HG02852 (cell line): ENCODE measurements at regions not wholly inside any gene's neighbourhood (a gene's known extent, or its start where the extent isn't known, plus 50 kb on each side); places are given as distances from the start of the nearest gene placed in this dataset.

Experiments
- ATAC-seq: cut with Tn5 transposase; IDR thresholded peaks from one replicate; pipeline ENCODE4 v1.9.1; 2021; ENCODE audit warnings: mild to moderate bottlenecking, moderate library complexity; ENCODE audit not compliant: unreplicated experiment

DNA sequence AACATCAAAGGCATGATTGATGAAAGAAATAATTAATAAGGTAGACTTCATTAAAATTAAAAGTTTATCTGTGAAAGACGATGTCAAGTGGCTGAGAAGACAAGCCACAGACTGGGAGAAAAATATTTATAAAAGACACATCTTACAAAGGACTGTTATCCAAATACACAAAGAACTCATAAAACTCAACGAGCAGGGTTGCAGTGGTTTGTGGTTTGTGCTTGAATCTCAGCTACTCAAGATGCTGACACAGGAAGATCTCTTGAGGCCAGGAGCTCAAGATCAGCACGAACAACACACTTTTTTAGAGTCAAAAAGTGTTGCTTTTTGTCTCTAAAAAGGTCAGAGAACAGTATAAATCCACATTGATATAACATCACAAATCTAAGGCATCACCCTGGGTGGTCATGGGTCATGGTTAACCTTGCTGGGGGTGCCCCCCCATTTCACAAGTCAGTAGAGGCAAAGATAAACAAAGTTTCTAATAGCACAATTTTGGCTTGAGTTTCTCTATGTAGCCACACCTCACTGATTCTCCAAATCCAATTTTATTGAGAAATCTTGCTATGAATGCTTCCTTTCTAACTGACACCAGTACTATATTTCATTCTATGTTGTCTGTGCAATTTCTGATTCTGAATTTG lies 342.9 kb upstream of the RPS23 start:
- ATAC-seq: no peak

DNA sequence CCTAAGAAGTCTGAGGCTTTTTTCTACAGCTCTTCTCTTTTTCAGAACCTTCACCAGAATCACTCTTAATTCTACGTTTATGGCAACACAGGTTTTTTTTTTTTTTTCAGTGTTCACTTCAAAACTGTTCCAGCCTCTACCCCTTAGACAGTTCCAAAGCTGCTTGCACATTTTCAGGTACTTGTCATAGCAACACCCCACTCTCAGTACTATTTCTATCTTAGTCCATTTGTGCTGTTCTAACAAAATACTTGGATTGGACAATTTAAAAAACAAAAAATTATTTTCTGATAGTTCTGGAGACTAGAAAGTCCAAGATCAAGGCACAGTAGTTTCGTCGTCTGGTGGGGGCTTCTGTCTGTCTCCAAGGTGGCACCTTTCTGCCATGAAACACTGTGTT lies 340.9 kb upstream of the RPS23 start:
- no peak for ATAC-seq

DNA sequence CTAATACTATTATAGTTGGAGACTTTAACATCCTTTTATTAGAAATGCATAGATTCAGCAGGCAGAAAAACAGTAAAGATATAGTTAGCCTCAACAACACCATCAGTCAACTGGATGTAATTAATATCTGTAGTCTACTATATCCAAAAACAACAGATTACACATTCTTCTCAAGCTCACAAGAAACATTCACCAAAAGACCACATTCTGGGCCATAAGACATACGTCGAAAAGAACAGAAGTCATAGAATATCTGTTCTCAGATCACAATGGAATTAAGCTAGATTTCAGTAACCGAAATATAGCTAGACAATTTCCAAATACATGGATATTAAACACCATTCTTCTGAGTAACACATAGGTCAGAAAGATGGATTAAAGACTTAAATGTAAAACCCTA lies 336.6 kb upstream of the RPS23 start:
- no peak for ATAC-seq

- ATAC-seq: no peak
Observed at GRCh38 chr5:82613891-82614290, 335.7 kb upstream of the RPS23 start.

GRCh38 chr5:82610686-82611085 lies 332.5 kb upstream of the RPS23 start:
- no peak for ATAC-seq

DNA sequence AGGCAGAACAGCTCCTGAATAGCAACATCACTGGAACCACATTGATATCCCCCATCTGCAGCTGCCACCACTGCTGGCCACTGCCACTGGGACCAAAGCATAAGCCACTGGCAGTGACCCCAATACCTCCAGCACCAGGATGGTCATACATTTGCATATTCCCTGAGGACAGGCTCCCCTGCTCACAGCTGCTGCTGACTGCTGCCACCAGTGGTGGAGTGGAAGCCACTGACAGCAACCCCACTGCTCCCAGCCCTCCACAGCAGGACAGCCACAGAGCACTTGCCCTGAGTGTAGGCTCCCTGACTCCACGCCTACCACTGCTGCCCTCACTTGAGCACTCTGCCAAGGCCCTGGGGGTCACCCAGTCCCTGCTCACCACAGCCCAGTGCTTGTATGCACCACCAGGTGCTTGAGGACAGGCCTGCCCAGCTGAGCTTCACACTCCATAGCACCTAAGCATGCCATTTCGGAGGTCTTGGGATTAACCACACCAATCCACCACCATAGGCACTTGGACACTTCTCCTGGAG lies 327.4 kb upstream of the RPS23 start:
- ATAC-seq: no peak

DNA sequence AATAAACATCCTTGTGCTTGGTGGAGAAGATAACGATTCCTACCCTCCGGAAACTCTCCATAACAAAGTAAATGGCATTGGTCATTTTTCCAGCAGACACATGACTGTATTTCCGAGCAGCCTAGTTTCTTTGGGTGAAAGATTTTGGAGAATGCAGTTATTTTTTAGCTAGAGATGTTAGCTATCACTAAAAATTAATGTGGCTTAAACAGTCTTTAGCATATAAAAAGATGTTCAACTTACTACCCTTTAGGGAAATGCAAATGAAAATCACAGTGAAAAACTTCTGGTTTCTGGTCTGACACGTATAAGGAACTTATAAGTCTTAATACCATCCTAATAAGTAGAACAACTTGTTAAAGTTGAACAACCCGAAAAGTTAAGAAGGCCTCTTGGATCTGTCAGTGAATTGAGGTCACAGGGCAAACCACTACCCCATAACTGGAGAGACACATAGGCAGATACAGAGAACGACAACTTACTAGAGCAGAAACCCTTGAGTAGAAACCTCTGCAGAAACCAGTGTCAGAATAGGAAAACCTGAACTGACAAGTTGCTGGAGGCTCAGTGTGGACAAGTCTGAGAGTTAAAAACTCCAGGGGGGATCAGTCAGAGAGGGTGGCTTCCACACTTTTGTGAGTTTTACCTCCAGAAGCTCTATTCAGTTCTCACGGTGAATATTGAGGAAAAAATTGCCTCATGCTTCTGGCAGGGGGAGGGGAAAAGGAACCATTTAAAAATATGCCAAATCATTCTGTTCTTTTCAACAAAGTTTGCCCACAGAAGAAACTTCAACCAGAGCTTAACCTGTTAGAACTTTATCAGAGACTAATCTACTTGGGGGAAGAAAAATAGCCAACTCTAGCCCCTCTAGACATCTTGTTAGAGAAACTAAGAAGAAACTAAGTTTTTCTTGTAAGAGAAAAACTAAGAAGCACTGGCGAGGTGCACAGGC lies 325.2 kb upstream of the RPS23 start:
- ATAC-seq: no peak

DNA sequence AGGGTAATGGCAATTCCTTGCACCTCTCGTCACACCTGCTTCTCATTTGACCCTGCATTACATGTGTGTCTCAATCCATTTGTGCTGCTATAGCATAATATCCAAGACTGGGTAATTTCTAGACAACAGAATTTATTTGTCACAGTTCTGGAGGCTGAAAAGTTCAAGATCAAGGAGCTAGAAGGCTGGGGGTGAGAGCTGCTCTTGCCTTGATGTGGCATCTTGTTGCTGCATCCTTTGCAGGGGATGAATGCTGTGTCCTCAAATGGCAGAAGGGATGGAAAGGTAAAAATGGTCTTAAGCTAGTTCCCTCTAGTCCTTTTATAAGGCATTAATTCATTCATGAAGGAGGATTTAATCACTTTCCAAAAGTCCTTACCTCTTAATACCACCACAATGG lies 323.7 kb upstream of the RPS23 start:
- no peak for ATAC-seq

GRCh38 chr5:82601077-82601476 lies 322.9 kb upstream of the RPS23 start:
- no peak for ATAC-seq

GRCh38 chr5:82599692-82600091 lies 321.5 kb upstream of the RPS23 start:
- ATAC-seq: no peak

DNA sequence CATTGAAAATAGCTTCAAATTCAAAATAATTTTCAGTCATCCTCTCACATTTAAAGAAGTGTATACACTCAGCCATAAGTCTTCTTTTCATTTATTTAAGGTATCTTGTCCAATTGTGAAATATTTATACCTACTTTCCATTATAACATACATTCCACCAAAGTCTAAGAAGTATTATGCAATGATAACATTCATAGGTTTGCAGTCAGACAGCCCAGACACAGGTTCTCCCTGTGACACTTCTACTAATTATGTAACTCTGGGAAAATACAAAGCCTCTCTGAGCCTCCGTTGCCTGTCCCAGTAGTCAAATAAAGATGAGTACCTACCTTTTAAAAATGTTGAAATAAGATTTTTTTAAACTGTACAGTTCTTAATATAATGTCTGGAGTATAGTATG lies 320.9 kb upstream of the RPS23 start:
- no peak for ATAC-seq

- ATAC-seq: no peak
Observed at GRCh38 chr5:82597437-82597836, 319.3 kb upstream of the RPS23 start.

GRCh38 chr5:82596451-82596850 lies 318.3 kb upstream of the RPS23 start:
- ATAC-seq: no peak

DNA sequence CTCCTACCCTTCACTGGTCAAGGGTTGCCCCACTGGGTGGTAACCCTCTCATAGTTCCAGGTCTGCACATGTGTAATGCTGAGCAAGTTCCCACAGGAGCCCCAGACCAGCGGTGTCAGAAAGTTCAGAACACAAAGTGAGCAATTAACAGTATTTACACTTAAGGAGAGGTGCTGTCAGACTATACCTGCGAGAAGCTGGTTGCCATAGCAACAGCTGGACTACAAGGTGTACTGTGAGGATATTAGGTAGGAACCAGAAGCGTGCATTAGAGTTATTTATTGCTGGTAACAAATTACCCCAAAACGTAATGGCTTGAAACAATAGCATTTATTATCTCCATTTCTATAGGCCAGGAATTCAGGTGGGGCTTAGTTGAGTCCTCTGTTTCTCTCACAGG lies 317.0 kb upstream of the RPS23 start:
- ATAC-seq: no peak

GRCh38 chr5:82594097-82594496 lies 315.9 kb upstream of the RPS23 start:
- ATAC-seq: no peak

DNA sequence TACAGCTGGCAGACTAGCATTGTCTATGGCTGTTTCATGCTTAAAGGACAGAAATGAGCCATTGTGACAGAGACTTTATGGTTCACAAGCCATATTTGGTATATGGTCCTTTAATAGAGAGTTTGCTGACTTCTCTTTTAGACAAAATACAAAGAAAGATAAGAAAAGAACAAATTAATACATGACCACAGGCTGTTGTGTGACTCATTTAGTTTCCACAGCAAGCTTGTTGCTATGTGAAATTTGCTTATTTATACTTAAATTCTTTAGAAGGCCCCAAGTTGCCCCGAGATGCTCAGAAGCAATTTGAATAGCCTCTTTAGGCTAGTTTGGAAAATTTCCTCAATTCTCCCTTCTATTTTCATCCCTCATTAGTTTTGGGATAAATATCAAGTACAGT lies 315.3 kb upstream of the RPS23 start:
- ATAC-seq: no peak

- no peak for ATAC-seq
Observed at GRCh38 chr5:82591021-82591515, 312.9 kb upstream of the RPS23 start.

DNA sequence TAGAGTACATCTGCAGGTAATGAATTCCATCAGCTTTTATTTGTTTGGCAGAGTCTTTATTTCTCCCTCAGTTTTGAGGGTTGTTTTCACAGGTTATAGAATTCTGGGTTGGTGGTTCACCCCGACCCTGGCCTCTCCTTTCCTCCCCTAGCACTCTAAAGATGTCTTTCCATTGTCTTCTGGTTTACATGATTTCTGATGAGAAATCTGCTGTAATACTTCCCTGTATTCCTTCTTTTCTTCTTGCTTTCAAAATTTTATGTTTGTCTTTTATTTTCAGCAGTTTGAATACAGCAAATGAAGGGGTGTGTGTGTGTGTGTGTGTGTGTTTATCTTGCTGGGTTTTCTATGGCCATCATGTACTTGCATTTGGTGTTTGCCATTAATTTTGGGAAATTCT lies 312.0 kb upstream of the RPS23 start:
- no peak for ATAC-seq

DNA sequence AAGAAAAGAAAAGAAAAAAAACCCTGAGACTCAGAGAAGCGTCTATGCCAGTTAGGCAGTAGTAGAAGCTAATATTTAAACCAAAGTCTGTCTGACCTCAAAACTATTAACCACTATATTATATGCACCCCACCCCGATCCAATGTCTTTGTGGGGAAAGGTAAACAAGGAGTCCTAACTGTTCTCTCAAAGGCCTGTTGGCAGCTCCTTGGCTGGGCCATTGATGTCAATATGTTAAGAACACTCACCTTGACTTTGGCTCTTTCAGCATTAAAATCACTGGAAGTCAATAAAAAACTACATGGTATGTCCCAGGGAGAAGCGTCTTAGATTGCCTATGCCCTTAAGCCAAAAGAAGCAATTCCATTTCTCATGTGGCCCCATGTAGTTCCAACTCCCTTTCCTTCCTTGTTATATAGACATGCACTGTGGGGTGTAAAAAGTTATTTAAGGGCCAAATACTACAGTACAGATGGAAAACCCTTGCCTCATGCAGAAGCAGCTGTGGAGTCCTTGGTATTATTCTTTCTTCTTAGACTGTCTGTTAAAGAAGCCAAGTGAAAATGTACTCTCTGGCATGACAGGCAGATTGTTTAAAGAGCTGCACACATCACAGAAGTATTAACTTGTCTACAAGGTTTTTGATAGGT lies 308.6 kb upstream of the RPS23 start:
- ATAC-seq: no peak

GRCh38 chr5:82586181-82586580 lies 308.0 kb upstream of the RPS23 start:
- no peak for ATAC-seq

DNA sequence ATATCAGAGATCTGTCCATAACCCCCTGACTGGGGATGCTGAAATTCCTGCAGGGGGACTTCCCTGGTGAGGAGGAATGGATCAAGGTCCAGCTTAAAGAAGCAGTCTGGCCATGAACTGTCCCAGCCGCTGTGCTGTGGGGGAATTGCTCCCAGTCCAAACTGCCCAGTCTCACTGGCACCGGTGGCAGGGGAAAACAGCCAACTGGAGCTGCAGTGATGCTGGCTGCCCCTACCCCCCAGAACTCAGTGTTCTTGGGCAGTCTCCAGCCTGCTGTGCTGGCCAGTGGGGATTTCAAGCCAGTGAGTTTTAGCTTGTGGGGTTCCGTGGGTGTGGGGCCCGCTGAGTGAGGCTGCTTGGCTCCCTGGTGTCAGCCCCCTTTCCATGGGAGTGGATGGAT lies 306.5 kb upstream of the RPS23 start:
- ATAC-seq: no peak
